ACC112 (cell line): ENCODE measurements at regions not wholly inside any gene's neighbourhood (a gene's known extent, or its start where the extent isn't known, plus 50 kb on each side); places are given as distances from the start of the nearest gene placed in this dataset.
A peak's percentile ranks its signal among the peaks of the same experiment; 100 is the strongest.

Experiments
- H2AFZ ChIP-seq: fragments of 200-600 bp; sonication (generic); one replicate; pipeline ENCODE4 v1.6.0; 2017; ENCODE audit warnings: antibody characterized with exemption, low read length; ENCODE audit not compliant: unreplicated experiment
- H3K27ac ChIP-seq: fragments of 200-600 bp; sonication (generic); 2 replicates; pipeline ENCODE4 v1.5.1; 2014; ENCODE audit warnings: low read depth, mild to moderate bottlenecking, antibody characterized with exemption, low read length, moderate library complexity
- H3K27me3 ChIP-seq: fragments of 200-600 bp; sonication (generic); 2 replicates; pipeline ENCODE4 v1.6.1; 2014; ENCODE audit warnings: mild to moderate bottlenecking, antibody characterized with exemption, low read length, moderate library complexity, mixed read lengths; ENCODE audit not compliant: insufficient read depth
- H3K36me3 ChIP-seq: fragments of 200-600 bp; sonication (generic); 2 replicates; pipeline ENCODE4 v1.6.1; 2016; ENCODE audit warnings: mild to moderate bottlenecking, antibody characterized with exemption, low read length, moderate library complexity, mixed read lengths; ENCODE audit not compliant: insufficient read depth
- H3K4me1 ChIP-seq: fragments of 200-600 bp; sonication (generic); one replicate; pipeline ENCODE4 v1.6.1; 2016; ENCODE audit warnings: low read length, mixed read lengths; ENCODE audit not compliant: insufficient read depth, unreplicated experiment, control insufficient read depth
- H3K4me3 ChIP-seq: fragments of 200-600 bp; sonication (generic); 2 replicates; pipeline ENCODE4 v1.5.1; 2014; ENCODE audit warnings: mild to moderate bottlenecking, low read depth, low read length
- H3K79me2 ChIP-seq: fragments of 200-600 bp; sonication (generic); one replicate; pipeline ENCODE4 v1.6.0; 2016; ENCODE audit warnings: low read length; ENCODE audit not compliant: control insufficient read depth, unreplicated experiment, insufficient read depth

DNA sequence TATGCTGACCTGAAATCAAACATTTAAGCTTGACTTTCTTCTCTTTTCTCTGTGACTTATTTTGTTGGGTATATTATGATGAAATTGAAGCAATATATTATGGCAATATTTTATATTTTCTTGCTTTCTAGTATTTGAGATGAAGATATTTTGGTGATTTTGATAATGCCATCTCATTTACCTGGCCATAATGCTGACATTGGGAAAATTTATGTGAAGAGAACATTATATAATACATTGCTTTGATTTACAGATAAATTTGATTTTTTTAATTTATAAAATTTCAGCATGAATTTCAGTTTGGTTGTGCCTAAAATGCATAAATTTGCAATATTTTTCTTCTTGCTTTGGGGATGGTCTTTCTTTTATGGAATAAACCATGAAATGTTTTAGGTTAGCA, 1413.7 kb upstream of the TMEFF2 start:
- H3K27me3 ChIP-seq: no peaks in the 10 kb centered on the region
- H3K4me1 ChIP-seq: no peaks in the 10 kb centered on the region
- no peaks in the 10 kb centered on the region for H3K79me2 ChIP-seq
- no peak overlapping the region for H3K27ac ChIP-seq
- H3K4me3 ChIP-seq: no peak overlapping the region
- H2AFZ ChIP-seq: no peak overlapping the region
- no peaks in the 10 kb centered on the region for H3K36me3 ChIP-seq

DNA sequence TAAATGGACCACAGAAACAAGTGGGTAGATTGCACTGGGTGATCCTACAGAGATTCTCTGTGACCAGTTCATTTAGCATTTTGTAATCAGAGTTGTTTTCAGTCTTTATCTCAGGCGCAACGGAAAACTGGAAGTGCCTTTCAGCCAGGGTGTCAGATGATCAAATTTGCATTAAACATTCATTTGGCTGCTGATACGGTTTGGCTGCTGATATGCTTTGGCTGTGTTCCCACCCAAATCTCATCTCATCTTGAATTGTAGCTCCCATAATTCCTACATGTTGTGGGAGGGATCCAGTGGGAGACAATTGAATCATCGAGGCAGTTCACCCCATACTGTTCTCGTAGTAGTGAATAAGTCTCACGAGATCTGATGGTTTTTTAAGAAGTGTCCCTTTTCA, 1396.1 kb upstream of the TMEFF2 start:
- Histone ChIP-seq H3K4me1 (no peaks in the 10 kb centered on the region), H3K27me3 (no peaks in the 10 kb centered on the region), H3K36me3 (no peaks in the 10 kb centered on the region), H3K27ac (no peak overlapping the region), H2AFZ (no peak overlapping the region), H3K79me2 (no peaks in the 10 kb centered on the region), H3K4me3 (no peak overlapping the region)

DNA sequence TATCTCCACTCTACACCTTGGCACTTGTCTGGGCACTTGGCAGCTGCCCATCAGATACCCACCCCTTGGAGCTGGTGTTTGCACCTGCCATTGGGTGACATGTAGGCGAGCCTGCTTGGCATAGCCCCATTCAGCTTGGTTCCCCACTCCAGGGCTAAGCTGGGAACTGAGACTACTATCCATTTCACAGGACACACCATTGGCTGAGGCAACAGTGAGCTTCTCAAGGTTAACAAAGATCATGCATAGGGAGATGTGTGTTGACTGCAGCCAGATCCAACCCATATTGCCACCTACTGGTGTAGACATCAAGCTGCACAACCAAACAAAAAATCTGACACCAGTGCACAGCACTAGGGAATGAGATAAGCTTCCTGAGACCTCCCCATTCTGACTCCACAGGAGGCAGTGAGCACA, 1389.8 kb upstream of the TMEFF2 start:
- H3K4me3 ChIP-seq: no peak overlapping the region
- no peaks in the 10 kb centered on the region for H3K36me3 ChIP-seq
- H3K4me1 ChIP-seq: no peaks in the 10 kb centered on the region
- no peak overlapping the region for H2AFZ ChIP-seq
- H3K27me3 ChIP-seq: no peaks in the 10 kb centered on the region
- no peaks in the 10 kb centered on the region for H3K79me2 ChIP-seq
- H3K27ac ChIP-seq: no peak overlapping the region

DNA sequence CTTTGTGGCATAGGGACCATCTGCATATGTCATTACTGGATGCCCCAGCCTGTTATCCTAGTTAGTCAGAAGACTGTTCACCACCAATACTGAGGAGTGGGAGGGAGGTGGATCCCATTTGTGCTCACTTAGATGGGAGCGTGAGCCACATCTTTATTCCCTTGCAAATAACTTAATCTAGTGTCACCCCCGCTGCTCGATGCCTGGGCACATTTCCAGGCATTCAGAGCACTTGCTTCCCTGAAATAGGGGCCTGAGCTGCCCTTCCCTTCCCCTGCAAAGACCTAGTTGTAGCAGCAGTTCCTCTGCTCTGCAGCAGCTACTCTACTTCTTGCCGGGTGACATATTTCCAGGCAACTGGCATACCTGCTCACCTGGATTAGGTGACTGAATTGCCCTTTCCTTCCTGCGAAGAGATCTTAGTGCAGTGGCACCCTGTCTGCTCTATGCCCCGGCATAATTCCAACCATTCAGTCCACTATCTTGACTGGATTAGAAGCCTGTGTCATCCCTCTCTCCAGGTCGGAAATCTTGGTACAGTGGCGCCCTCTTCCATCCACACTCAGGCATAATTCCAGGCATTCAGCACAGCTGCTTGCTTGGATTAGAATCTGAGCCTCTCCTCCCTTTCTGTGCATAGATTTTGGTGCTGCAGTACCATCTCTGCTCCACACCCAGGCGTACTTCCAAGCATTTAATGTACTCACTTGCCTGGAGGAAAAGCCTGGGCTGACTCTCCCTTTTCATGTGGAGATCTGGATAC, 1389.1 kb upstream of the TMEFF2 start:
- Histone ChIP-seq H3K27me3 (no peaks in the 10 kb centered on the region), H2AFZ (no peak overlapping the region), H3K4me3 (no peak overlapping the region), H3K27ac (no peak overlapping the region), H3K36me3 (no peaks in the 10 kb centered on the region), H3K79me2 (no peaks in the 10 kb centered on the region), H3K4me1 (no peaks in the 10 kb centered on the region)

DNA sequence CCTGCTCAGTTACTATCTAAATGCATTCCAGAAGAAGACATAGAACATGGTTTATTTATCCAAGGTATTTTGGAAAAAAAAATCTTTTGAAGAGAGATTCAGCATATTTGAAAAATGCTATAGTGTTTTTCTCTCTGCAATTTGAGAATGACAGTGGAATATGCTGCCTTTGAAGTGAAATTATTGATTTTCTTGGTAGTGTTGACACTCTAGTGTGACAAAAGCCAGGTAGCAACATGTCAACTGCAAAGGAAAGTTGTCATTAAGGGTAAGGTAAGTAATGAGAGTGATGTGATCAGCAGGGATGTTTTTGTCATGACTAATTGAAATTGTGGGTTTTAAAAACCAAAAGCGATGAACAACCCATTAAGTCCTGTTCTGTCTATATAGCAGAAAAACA, 1387.1 kb upstream of the TMEFF2 start:
- no peaks in the 10 kb centered on the region for H3K4me1 ChIP-seq
- H3K27me3 ChIP-seq: no peaks in the 10 kb centered on the region
- no peak overlapping the region for H3K27ac ChIP-seq
- H2AFZ ChIP-seq: no peak overlapping the region
- H3K4me3 ChIP-seq: no peak overlapping the region
- H3K36me3 ChIP-seq: no peaks in the 10 kb centered on the region
- no peaks in the 10 kb centered on the region for H3K79me2 ChIP-seq

DNA sequence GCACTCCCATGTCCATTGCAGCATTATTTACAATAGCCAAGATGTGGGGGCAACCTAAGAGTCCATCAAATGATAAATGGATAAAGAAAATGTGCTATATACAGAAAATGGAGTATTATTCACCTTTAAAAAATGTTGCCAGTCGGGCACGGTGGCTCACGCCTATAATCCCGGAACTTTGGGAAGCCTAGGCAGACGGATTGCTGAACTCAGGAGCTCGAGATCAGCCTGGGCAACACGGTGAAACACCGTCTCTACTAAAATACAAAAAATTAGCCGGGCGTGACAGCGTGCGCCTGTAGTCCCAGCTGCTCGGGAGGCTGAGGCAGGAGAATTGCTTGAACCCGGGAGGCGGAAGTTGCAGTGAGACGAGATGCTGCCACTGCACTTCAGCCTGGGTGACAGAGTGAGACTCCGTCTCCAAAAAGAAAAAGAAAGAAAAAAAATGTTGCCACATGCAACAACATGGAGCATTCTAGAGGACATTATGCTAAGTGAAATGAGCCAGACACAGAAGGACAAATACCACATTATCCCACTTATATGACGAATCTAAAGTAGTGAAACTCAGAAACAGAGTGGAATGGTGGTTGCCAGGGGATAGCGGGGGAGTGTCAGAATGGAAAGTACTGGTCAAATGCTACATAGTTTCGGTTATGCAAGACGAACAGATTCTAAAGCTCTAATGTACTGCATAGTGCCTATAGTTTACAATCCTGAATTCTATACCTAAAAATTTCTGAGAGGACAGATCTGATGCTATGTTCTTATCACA, 1385.6 kb upstream of the TMEFF2 start:
- Histone ChIP-seq H3K4me3 (no peak overlapping the region), H3K27me3 (no peaks in the 10 kb centered on the region), H3K36me3 (no peaks in the 10 kb centered on the region), H3K27ac (no peak overlapping the region), H2AFZ (no peak overlapping the region), H3K4me1 (no peaks in the 10 kb centered on the region), H3K79me2 (no peaks in the 10 kb centered on the region)

DNA sequence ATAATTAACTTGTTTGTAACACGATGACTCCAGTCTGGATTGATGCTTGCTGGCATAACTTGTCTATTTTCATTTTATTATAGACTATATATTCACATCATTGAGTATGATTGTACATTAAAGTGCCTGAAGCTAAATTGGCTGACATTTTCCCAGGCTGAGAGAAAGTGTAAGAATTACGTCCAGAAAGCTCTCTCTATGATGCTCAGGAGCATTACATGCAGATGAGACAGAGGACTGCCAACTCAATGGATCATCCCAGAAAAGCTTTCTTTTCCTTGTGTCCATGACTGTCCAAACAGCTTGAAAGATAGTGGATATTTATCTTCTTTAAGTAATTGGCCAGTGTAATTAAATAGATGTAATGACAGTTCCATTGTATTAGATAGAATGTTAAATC, 1372.2 kb upstream of the TMEFF2 start:
- Histone ChIP-seq H3K4me1 (no peaks in the 10 kb centered on the region), H3K79me2 (no peaks in the 10 kb centered on the region), H3K27ac (no peak overlapping the region), H3K4me3 (no peak overlapping the region), H3K27me3 (no peaks in the 10 kb centered on the region), H3K36me3 (no peaks in the 10 kb centered on the region), H2AFZ (no peak overlapping the region)

DNA sequence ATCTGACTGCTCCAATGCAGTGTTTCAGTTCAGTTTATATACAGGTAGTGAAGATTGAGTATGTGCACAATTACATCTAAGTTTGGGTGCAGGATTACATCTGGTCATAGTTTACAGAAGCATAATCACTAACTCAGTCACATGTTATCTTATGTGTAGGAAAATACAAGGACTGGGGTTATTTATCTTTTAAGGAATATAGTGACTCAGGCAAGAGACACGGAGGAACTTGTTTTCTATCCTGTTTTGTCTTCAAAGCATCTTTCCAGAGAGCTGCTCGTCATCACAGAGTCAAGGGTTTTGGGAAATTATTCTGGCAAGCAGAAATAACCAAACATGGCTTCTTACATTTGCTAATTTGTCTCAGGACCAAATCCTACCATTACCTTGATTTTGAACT, 1371.5 kb upstream of the TMEFF2 start:
- H3K36me3 ChIP-seq: no peaks in the 10 kb centered on the region
- no peak overlapping the region for H3K27ac ChIP-seq
- H3K4me3 ChIP-seq: no peak overlapping the region
- no peaks in the 10 kb centered on the region for H3K27me3 ChIP-seq
- no peaks in the 10 kb centered on the region for H3K79me2 ChIP-seq
- no peaks in the 10 kb centered on the region for H3K4me1 ChIP-seq
- H2AFZ ChIP-seq: no peak overlapping the region

DNA sequence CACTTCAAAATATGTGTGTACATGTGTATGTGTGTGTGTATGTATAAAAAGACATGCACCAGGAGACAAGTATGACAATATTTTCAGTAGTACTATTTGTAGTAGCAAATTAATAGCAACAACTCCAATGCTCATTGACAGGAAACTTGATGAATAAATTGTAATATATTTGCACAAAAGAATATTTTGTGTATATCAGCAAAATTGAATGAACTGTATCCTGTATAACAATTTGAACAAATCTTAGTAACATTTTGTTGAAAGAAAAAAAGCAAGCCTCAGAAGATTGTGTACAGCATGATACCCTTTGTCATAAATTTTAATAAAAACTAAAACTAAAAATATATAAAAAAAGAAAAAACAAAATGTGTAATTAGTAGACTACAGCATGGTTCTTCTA, 1367.3 kb upstream of the TMEFF2 start:
- no peaks in the 10 kb centered on the region for H3K36me3 ChIP-seq
- H3K79me2 ChIP-seq: no peaks in the 10 kb centered on the region
- H3K4me1 ChIP-seq: no peaks in the 10 kb centered on the region
- no peaks in the 10 kb centered on the region for H3K27me3 ChIP-seq
- no peak overlapping the region for H2AFZ ChIP-seq
- H3K27ac ChIP-seq: no peak overlapping the region
- H3K4me3 ChIP-seq: no peak overlapping the region

DNA sequence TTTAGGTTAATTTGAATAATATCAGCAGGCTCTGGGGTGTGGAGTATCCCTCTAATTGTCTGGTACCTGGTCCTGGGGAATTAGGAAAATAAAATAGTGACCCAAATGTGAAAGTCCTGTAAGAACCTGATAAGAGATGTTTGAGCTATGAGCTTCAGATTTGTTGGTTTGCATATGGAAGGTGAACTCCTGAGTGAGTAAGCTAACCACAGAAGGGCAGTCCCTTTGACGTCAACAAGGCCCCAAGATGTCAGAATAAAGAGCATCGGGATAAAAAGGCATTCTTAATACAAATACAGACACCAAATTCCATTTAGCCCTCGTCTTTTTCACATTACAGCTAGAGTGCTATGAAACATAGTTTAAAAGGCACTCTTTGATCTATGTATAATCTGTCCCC, 1366.3 kb upstream of the TMEFF2 start:
- Histone ChIP-seq H3K27me3 (no peaks in the 10 kb centered on the region), H3K4me1 (no peaks in the 10 kb centered on the region), H3K27ac (no peak overlapping the region), H2AFZ (peak overlapping the region; percentile 22), H3K4me3 (no peak overlapping the region), H3K36me3 (no peaks in the 10 kb centered on the region), H3K79me2 (no peaks in the 10 kb centered on the region)
